ENCODE measurements at regions not wholly inside any gene's neighbourhood (a gene's known extent, or its start where the extent isn't known, plus 50 kb on each side); places are given as distances from the start of the nearest gene placed in this dataset.

GRCh38 chr6:1191141-1191630 is 120.7 kb upstream of the FOXQ1 start:
- TF ChIP-seq, protein P1, sequence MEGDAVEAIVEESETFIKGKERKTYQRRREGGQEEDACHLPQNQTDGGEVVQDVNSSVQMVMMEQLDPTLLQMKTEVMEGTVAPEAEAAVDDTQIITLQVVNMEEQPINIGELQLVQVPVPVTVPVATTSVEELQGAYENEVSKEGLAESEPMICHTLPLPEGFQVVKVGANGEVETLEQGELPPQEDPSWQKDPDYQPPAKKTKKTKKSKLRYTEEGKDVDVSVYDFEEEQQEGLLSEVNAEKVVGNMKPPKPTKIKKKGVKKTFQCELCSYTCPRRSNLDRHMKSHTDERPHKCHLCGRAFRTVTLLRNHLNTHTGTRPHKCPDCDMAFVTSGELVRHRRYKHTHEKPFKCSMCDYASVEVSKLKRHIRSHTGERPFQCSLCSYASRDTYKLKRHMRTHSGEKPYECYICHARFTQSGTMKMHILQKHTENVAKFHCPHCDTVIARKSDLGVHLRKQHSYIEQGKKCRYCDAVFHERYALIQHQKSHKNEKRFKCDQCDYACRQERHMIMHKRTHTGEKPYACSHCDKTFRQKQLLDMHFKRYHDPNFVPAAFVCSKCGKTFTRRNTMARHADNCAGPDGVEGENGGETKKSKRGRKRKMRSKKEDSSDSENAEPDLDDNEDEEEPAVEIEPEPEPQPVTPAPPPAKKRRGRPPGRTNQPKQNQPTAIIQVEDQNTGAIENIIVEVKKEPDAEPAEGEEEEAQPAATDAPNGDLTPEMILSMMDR (IDR thresholded peaks at IDR 0.05), result no peak
- no peak for TF ChIP-seq POLR2A (IDR thresholded peaks at IDR 0.05)

Data from testis (tissue), 2 donors.